Esophagus squamous epithelium (tissue), 4 donors: ENCODE measurements at regions not wholly inside any gene's neighbourhood (a gene's known extent, or its start where the extent isn't known, plus 50 kb on each side); places are given as distances from the start of the nearest gene placed in this dataset.

ENCODE experiments used
- CTCF ChIP-seq, 6 experiments: fragments of 450-650 bp in 4 of 6; fragments of 200-600 bp in 2 of 6; sonication (generic) in 2 of 6; IDR thresholded peaks; one replicate each; pipeline ENCODE4 v1.5.1; 2016 to 2019; ENCODE audit warnings: antibody characterized with exemption in 6 of 6, mild to moderate bottlenecking in 4 of 6, moderate library complexity in 4 of 6
- POLR2A ChIP-seq, 4 donors: fragments of 450-650 bp; IDR thresholded peaks; one replicate each; pipeline ENCODE4 v1.6.1; 2017; ENCODE audit warnings: antibody characterized with exemption in 4 of 4, mild to moderate bottlenecking in 4 of 4, moderate library complexity in 3 of 4

GRCh38 chr7:131623154-131623553, 66.7 kb upstream of the PODXL start:
- TF ChIP-seq CTCF (IDR thresholded peaks at IDR 0.05) (no peak), POLR2A (IDR thresholded peaks at IDR 0.05) (no peak)
